GM21529 (cell line): ENCODE measurements at regions not wholly inside any gene's neighbourhood (a gene's known extent, or its start where the extent isn't known, plus 50 kb on each side); places are given as distances from the start of the nearest gene placed in this dataset.
"Not testable (repeated sequence)": the region's sequence is repeated elsewhere in the genome, so short reads cannot be mapped to it uniquely, and the experiment has no call there.

Experiments
- ATAC-seq: cut with Tn5 transposase; IDR thresholded peaks from one replicate; pipeline ENCODE4 v1.9.1; 2021; ENCODE audit not compliant: unreplicated experiment

DNA sequence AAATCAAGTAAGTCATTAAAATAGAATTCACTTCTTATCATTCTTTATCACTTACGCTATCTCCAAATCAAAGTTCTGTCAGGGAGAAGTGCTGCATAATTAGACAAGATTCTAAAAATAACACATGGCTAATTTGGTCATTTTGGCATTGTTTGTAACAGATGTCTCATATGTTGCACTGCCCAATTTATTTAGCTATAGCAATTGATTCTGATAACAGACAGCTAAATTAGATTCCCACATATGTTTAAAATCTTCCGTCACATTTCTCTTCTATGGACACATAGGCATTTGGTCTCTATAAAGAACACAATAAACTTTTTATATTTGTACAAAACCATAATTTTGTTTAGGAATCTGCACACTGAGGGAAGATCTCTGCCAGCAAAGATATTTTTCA, 644.5 kb upstream of the VRK2 start:
- ATAC-seq, result no peak

GRCh38 chr2:57402755-57403154, 643.9 kb upstream of the VRK2 start:
- no peak for ATAC-seq

- no peak for ATAC-seq
Observed at GRCh38 chr2:57407772-57408201, 638.8 kb upstream of the VRK2 start.

- no peak for ATAC-seq
Observed at GRCh38 chr2:57408587-57408986, 638.0 kb upstream of the VRK2 start.

DNA sequence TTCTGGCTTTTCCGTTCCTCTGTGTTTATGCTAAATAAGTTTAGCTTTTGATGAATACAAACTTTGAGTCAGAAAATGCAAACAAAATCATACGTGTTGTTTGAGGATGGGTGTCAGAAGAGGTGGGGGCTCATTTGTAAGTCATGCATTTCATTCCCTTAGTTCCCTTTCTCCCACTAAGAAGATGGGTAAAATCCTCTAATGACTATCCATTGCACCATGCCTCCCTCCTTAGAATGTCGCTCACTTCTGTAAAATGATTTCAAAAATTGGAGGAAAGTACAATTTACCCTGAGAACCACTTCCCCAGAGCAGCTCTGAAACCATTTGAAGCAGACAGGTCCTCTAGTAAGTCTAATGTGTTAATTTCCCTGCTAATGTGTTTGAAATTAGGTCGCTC, 629.6 kb upstream of the VRK2 start:
- ATAC-seq, result no peak

DNA sequence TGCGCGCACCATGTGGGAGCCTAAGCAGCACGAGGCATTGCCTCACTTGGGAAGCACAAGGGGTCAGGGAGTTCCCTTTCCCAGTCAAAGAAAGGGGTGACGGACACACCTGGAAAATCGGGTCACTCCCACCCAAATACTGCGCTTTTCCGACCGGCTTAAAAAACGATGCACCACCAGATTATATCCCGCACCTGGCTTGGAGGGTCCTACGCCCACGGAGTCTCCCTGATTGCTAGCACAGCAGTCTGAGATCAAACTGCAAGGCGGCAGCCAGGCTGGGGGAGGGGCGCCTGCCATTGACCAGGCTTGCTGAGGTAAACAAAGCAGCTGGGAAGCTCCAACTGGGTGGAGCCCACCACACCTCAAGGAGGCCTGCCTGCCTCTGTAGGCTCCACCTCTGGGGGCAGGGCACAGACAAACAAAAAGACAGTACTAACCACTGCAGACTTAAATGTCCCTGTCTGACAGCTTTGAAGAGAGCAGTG, 627.7 kb upstream of the VRK2 start:
- ATAC-seq, result not testable (repeated sequence)

DNA sequence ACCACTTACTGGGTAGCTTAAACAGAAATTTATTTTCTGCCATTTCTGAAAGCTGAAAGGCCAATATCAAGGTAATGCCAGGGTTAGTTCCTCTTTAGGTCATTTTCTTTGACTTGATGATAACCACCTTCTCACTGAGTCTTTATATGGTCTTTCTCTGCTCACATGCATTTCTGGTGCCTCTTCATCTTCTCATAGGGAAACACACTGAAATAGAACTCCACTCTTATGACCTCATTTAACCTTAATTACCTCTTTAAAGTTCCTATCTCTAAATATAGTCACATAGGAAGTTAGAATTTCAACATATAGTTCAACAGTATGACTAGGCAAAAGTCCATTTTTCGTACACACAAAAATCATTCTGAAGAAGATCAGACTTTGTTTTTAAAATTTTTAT, 616.8 kb upstream of the VRK2 start:
- no peak for ATAC-seq

GRCh38 chr2:57432528-57432927, 614.1 kb upstream of the VRK2 start:
- no peak for ATAC-seq

GRCh38 chr2:57434441-57434840, 612.2 kb upstream of the VRK2 start:
- no peak for ATAC-seq

DNA sequence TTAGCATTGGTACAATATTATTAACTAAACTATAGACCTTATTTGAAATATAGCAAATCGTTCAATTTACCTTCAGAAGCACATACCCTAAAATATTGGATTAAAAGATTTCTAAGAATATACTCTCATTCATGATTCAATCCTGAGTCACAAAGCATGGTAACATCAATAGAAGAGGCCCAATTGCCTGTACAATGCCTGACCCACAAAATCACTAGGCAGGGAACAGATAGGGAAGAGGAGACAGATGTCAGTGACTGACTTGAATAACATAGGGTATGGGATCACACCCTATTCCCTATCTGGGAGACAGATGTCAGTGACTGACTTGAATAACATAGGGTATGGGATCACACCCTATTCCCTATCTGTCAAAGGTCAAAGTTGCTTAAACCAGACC, 611.6 kb upstream of the VRK2 start:
- no peak for ATAC-seq

DNA sequence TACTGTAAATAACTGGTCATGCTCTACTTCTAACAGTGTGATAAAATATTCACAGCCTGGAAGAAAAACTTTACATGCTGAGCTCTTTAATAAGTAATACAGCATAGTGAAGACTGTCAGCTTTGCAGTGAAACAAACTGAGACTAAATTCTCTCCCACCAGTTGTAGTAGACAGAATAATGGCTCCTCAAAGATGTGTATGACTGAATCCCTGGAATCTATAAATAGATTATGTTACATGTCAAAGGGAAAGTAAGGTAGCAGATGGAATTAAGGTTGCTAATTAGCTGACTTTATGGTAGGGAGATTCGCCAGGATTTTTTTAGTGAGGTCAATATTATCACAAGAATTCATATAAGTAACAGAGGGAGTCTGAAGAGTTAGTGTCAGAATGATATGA, 609.5 kb upstream of the VRK2 start:
- ATAC-seq, result no peak

GRCh38 chr2:57440437-57440836, 606.2 kb upstream of the VRK2 start:
- no peak for ATAC-seq

- no peak for ATAC-seq
Observed at GRCh38 chr2:57443086-57443485, 603.5 kb upstream of the VRK2 start.

- ATAC-seq, result no peak
Observed at GRCh38 chr2:57443973-57444521, 602.6 kb upstream of the VRK2 start.

DNA sequence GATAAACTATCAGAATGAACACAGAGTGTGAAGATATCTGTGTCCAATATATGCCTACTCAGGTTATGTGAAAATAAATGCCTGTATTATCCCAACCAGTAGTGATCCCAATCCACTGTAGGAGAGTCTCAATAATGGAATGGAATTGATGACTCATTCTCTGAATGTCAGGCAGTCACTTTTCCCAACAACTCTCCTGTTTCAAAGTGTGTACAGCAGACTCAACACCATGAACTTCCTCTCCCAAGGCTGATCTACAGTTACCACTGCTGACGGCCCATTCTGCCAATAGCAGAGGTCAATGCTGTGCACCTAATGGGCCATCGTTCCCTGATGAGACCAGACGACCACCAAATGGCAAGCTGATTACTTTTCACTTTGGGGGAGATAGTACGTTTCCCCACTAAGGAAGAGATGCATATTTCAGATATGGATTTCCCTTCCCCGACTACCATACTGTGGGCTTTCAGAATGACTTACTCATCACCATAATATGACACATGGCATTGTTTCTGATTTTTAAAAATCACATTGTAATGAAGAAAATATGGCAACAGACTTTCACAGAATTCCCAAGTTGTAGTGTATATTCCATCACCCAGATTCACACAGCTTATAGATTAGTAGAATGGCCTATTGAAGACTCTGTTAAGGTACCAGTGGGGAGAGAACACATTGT, 601.7 kb upstream of the VRK2 start:
- ATAC-seq, result no peak

DNA sequence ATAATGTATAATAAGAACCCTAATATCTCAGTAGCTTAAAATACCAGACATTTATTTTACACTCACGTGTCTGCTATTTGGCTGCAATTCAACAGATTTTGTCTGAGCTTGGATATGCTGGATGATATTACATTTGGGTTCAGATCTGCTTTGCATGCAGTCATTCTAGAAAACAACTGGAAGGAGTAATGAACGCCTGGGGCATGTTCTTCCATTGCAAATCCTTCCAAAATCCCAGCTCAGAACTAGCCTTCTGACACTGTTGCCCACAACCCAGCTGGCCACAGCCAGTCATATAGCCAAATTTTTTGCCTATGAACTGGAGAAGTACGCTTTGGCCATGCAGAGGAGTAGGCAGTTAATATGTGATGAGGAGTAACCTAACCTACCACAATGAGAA, 597.8 kb upstream of the VRK2 start:
- no peak for ATAC-seq

DNA sequence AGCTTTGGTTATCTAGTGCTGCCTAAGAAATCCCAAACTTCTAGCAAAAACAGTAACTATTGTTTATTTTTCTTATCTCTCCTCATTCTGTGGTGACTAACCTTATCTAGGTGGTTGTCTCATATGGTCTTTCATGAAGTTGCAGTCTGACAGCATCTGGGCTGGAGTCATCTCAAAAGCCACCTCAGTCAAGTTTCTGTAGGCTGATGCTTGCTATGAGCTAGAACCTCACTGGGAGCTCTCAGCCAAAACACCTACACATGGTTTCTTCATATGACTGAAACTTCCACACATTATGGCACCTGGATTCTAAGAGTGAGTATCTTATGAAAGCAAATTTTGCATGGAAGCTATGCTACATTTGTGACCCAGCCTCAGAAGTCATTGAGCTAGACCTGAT, 596.4 kb upstream of the VRK2 start:
- ATAC-seq, result peak; percentile 94

GRCh38 chr2:57452634-57453033, 594.0 kb upstream of the VRK2 start:
- ATAC-seq, result no peak

DNA sequence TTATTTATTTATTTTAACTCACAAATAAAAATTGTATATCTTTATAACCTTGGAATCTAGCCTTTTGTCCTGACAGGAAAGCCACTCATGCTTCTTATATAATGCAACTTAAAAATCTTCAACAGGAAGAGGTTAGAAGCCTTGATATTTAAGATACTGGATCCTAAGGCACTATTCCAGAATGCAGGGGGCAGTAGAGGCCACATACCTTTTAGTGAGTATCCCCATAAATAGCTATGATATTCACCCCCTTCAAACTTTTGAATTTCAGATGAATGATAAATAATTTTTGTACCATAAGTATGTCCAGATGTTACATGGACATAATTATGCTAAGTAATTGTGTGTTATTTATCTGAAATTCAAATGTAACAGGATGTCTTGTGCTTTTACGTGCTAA, 592.7 kb upstream of the VRK2 start:
- ATAC-seq, result no peak

GRCh38 chr2:57460396-57461276, 586.0 kb upstream of the VRK2 start:
- ATAC-seq, result no peak

DNA sequence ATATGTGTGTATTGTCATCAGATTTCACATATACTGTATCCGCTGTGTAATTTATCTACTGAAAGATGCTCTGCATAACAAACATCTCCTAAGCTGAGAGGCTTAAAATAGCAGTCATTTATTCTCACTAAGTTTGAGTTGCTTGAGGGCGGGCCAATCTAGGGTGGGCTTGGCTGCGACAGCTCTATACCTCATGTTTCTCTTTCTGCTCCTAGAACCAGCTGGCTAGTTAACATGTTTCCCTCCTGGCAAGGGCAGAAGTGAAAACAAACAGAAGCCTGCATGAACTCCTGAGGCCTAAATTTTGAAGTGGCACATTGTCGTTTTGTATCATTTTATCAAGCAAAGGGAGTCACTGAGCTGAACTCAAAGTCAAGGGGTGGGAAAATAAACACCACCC, 585.0 kb upstream of the VRK2 start:
- ATAC-seq, result no peak

- ATAC-seq, result no peak
Observed at GRCh38 chr2:57465067-57465466, 581.5 kb upstream of the VRK2 start.
